ENCODE measurements at regions not wholly inside any gene's neighbourhood (a gene's known extent, or its start where the extent isn't known, plus 50 kb on each side); places are given as distances from the start of the nearest gene placed in this dataset.
"Not testable (repeated sequence)": the region's sequence is repeated elsewhere in the genome, so short reads cannot be mapped to it uniquely, and the experiment has no call there.

- Mint-ChIP-seq H3K4me3 (no peak overlapping the region), H3K36me3 (ENCODE audit: low read depth) (no peaks in the 10 kb centered on the region), H3K27ac (no peak overlapping the region), H3K4me1 (ENCODE audit: low read depth) (no peaks in the 10 kb centered on the region), H3K9me3 (peaks cover 2% of the 10 kb centered on the region), H3K27me3 (no peaks in the 10 kb centered on the region)
These were observed 128.0 kb downstream of the BARX2 start for GRCh38 chr11:129503646-129504045.

- Mint-ChIP-seq H3K4me1 (ENCODE audit: low read depth) (no peaks in the 10 kb centered on the region), H3K36me3 (ENCODE audit: low read depth) (no peaks in the 10 kb centered on the region), H3K4me3 (no peak overlapping the region), H3K9me3 (no peaks in the 10 kb centered on the region), H3K27me3 (no peaks in the 10 kb centered on the region), H3K27ac (no peak overlapping the region)
These were observed 129.6 kb downstream of the BARX2 start for GRCh38 chr11:129505266-129505665.

- Mint-ChIP-seq H3K4me3 (no peak overlapping the region), H3K36me3 (ENCODE audit: low read depth) (no peaks in the 10 kb centered on the region), H3K27me3 (no peaks in the 10 kb centered on the region), H3K27ac (no peak overlapping the region), H3K9me3 (peaks cover 6% of the 10 kb centered on the region), H3K4me1 (ENCODE audit: low read depth) (no peaks in the 10 kb centered on the region)
These were observed 132.5 kb downstream of the BARX2 start for GRCh38 chr11:129508163-129508562.

GRCh38 chr11:129528296-129528695, 152.6 kb downstream of the BARX2 start:
- H3K4me3 Mint-ChIP-seq, result no peak overlapping the region

GRCh38 chr11:129530154-129530895, 154.7 kb downstream of the BARX2 start:
- Mint-ChIP-seq H3K27ac (no peak overlapping the region), H3K36me3 (ENCODE audit: low read depth) (no peaks in the 10 kb centered on the region), H3K4me1 (ENCODE audit: low read depth) (no peaks in the 10 kb centered on the region), H3K27me3 (no peaks in the 10 kb centered on the region), H3K4me3 (no peak overlapping the region), H3K9me3 (peaks cover 9% of the 10 kb centered on the region)

More at GRCh38 chr11:129528296-129528695, 152.6 kb downstream of the BARX2 start:
- H3K27me3 Mint-ChIP-seq, result no peaks in the 10 kb centered on the region
- no peak overlapping the region for H3K27ac Mint-ChIP-seq
- no peaks in the 10 kb centered on the region for H3K4me1 Mint-ChIP-seq (ENCODE audit: low read depth)
- no peaks in the 10 kb centered on the region for H3K9me3 Mint-ChIP-seq
- no peaks in the 10 kb centered on the region for H3K36me3 Mint-ChIP-seq (ENCODE audit: low read depth)

GRCh38 chr11:129533395-129533794, 157.7 kb downstream of the BARX2 start:
- Mint-ChIP-seq H3K9me3 (peaks cover 30% of the 10 kb centered on the region), H3K27ac (no peak overlapping the region), H3K36me3 (ENCODE audit: low read depth) (no peaks in the 10 kb centered on the region), H3K27me3 (no peaks in the 10 kb centered on the region), H3K4me3 (no peak overlapping the region), H3K4me1 (ENCODE audit: low read depth) (no peaks in the 10 kb centered on the region)

- Mint-ChIP-seq H3K4me1 (ENCODE audit: low read depth) (no peaks in the 10 kb centered on the region), H3K27ac (no peak overlapping the region), H3K36me3 (ENCODE audit: low read depth) (no peaks in the 10 kb centered on the region), H3K9me3 (peaks cover 30% of the 10 kb centered on the region), H3K27me3 (no peaks in the 10 kb centered on the region), H3K4me3 (no peak overlapping the region)
These were observed 160.7 kb downstream of the BARX2 start for GRCh38 chr11:129536338-129536737.

- H3K36me3 Mint-ChIP-seq (ENCODE audit: low read depth), result no peaks in the 10 kb centered on the region
- H3K9me3 Mint-ChIP-seq, result peaks cover 33% of the 10 kb centered on the region
- H3K4me1 Mint-ChIP-seq (ENCODE audit: low read depth), result no peaks in the 10 kb centered on the region
- no peaks in the 10 kb centered on the region for H3K27me3 Mint-ChIP-seq
- no peak overlapping the region for H3K4me3 Mint-ChIP-seq
- H3K27ac Mint-ChIP-seq, result no peak overlapping the region
These were observed 162.7 kb downstream of the BARX2 start for GRCh38 chr11:129538323-129538722.

GRCh38 chr11:129543515-129544290, 168.1 kb downstream of the BARX2 start:
- no peaks in the 10 kb centered on the region for H3K27me3 Mint-ChIP-seq
- H3K36me3 Mint-ChIP-seq (ENCODE audit: low read depth), result no peaks in the 10 kb centered on the region
- H3K4me3 Mint-ChIP-seq, result no peak overlapping the region
- H3K9me3 Mint-ChIP-seq, result peaks cover 4% of the 10 kb centered on the region
- no peaks in the 10 kb centered on the region for H3K4me1 Mint-ChIP-seq (ENCODE audit: low read depth)
- H3K27ac Mint-ChIP-seq, result no peak overlapping the region

GRCh38 chr11:129544691-129545090, 169.0 kb downstream of the BARX2 start:
- no peak overlapping the region for H3K27ac Mint-ChIP-seq
- H3K36me3 Mint-ChIP-seq (ENCODE audit: low read depth), result no peaks in the 10 kb centered on the region
- H3K9me3 Mint-ChIP-seq, result peaks cover 8% of the 10 kb centered on the region
- no peaks in the 10 kb centered on the region for H3K4me1 Mint-ChIP-seq (ENCODE audit: low read depth)
- no peaks in the 10 kb centered on the region for H3K27me3 Mint-ChIP-seq
- H3K4me3 Mint-ChIP-seq, result no peak overlapping the region

- no peaks in the 10 kb centered on the region for H3K4me1 Mint-ChIP-seq (ENCODE audit: low read depth)
- no peaks in the 10 kb centered on the region for H3K36me3 Mint-ChIP-seq (ENCODE audit: low read depth)
- H3K9me3 Mint-ChIP-seq, result peaks cover 12% of the 10 kb centered on the region
- H3K4me3 Mint-ChIP-seq, result no peak overlapping the region
- no peak overlapping the region for H3K27ac Mint-ChIP-seq
- no peaks in the 10 kb centered on the region for H3K27me3 Mint-ChIP-seq
These were observed 170.6 kb downstream of the BARX2 start for GRCh38 chr11:129546266-129546665.

- H3K4me1 Mint-ChIP-seq (ENCODE audit: low read depth), result no peaks in the 10 kb centered on the region
- H3K9me3 Mint-ChIP-seq, result peaks cover 15% of the 10 kb centered on the region
- no peak overlapping the region for H3K27ac Mint-ChIP-seq
- H3K36me3 Mint-ChIP-seq (ENCODE audit: low read depth), result no peaks in the 10 kb centered on the region
- no peak overlapping the region for H3K4me3 Mint-ChIP-seq
- no peaks in the 10 kb centered on the region for H3K27me3 Mint-ChIP-seq
These were observed 181.8 kb downstream of the BARX2 start for GRCh38 chr11:129557421-129557820.

- Mint-ChIP-seq H3K9me3 (peaks cover 17% of the 10 kb centered on the region), H3K4me1 (ENCODE audit: low read depth) (no peaks in the 10 kb centered on the region), H3K27ac (no peak overlapping the region), H3K27me3 (no peaks in the 10 kb centered on the region), H3K36me3 (ENCODE audit: low read depth) (no peaks in the 10 kb centered on the region), H3K4me3 (no peak overlapping the region)
These were observed 193.4 kb downstream of the BARX2 start for GRCh38 chr11:129569007-129569406.

GRCh38 chr11:129572667-129573066, 197.0 kb downstream of the BARX2 start:
- H3K9me3 Mint-ChIP-seq, result peaks cover 22% of the 10 kb centered on the region
- not testable (repeated sequence) for H3K27me3 Mint-ChIP-seq; H3K27ac Mint-ChIP-seq; H3K36me3 Mint-ChIP-seq (ENCODE audit: low read depth); H3K4me3 Mint-ChIP-seq; H3K4me1 Mint-ChIP-seq (ENCODE audit: low read depth)

- Mint-ChIP-seq H3K9me3 (peaks cover 22% of the 10 kb centered on the region), H3K27ac (no peak overlapping the region), H3K4me3 (no peak overlapping the region), H3K27me3 (no peaks in the 10 kb centered on the region), H3K36me3 (ENCODE audit: low read depth) (no peaks in the 10 kb centered on the region), H3K4me1 (ENCODE audit: low read depth) (no peaks in the 10 kb centered on the region)
These were observed 197.5 kb downstream of the BARX2 start for GRCh38 chr11:129573161-129573560.
